IMR-90 (cell line): ENCODE measurements at regions not wholly inside any gene's neighbourhood (a gene's known extent, or its start where the extent isn't known, plus 50 kb on each side); places are given as distances from the start of the nearest gene placed in this dataset.

Experiments used
- ATAC-seq: fragments of 200-7000 bp; cut with Tn5 transposase; 2 replicates; pipeline ENCODE4 v1.9.1; 2020; ENCODE audit warnings: low read depth, mild to moderate bottlenecking, moderate library complexity
- BruUV-seq: library from RNA; stranded (reverse); fragments of 400-500 nt; replicated peaks from 2 replicates; lab custom pipeline; 2021; lab: Mats Ljungman, UMichigan
- CTCF ChIA-PET: fragments of 300-600 bp; formaldehyde crosslinking; extraction: SDS; loops from one replicate; lab custom pipeline; 2021; ENCODE audit warnings: antibody characterized with exemption; lab: Yijun Ruan, JAX
- POLR2A ChIA-PET: fragments of 300-600 bp; sonication (Branson Sonifier 250); formaldehyde crosslinking; loops from one replicate; lab custom pipeline; 2022; ENCODE audit warnings: antibody characterized with exemption; ENCODE audit not compliant: unreplicated experiment; lab: Charles Lee
- DNase-seq: peaks from one replicate; pipeline ENCODE4 v3.0.0; 2013
- H2AFZ ChIP-seq: replicated peaks from 2 replicates; pipeline ENCODE3; 2013; ENCODE audit warnings: low read length, mild to moderate bottlenecking; ENCODE audit not compliant: poor library complexity
- H2AK5ac ChIP-seq: 2 replicates; pipeline ENCODE4 v1.6.1; 2013; ENCODE audit warnings: low read depth, low read length, inconsistent platforms
- H2AK9ac ChIP-seq: replicated peaks from 2 replicates; pipeline ENCODE3; 2013; ENCODE audit warnings: mild to moderate bottlenecking, low read depth, low read length, moderate library complexity; ENCODE audit not compliant: poor library complexity
- H2BK120ac ChIP-seq: 2 replicates; pipeline ENCODE4 v1.6.1; 2013; ENCODE audit warnings: low read depth, low read length, inconsistent platforms
- H2BK15ac ChIP-seq: 3 replicates; pipeline ENCODE4 v1.6.1; 2013; ENCODE audit warnings: low read depth, low read length, inconsistent platforms
- H2BK20ac ChIP-seq: 2 replicates; pipeline ENCODE4 v1.6.1; 2013; ENCODE audit warnings: low read depth, mild to moderate bottlenecking, inconsistent platforms, low read length, moderate library complexity
- H2BK5ac ChIP-seq: 2 replicates; pipeline ENCODE4 v1.6.1; 2013; ENCODE audit warnings: mild to moderate bottlenecking, low read depth, low read length, inconsistent platforms; ENCODE audit not compliant: poor library complexity, severe bottlenecking
- H3K14ac ChIP-seq: replicated peaks from 2 replicates; pipeline ENCODE4 v1.6.1; 2013; ENCODE audit warnings: low read depth, low read length, inconsistent platforms
- H3K18ac ChIP-seq: 2 replicates; pipeline ENCODE4 v1.6.1; 2013; ENCODE audit warnings: low read depth, low read length, control low read depth
- H3K23ac ChIP-seq: 2 replicates; pipeline ENCODE4 v1.6.1; 2013; ENCODE audit warnings: low read depth, low read length, inconsistent platforms
- H3K27ac ChIP-seq: 2 replicates; pipeline ENCODE4 v1.5.1; 2013; ENCODE audit warnings: mild to moderate bottlenecking, control low read depth, low read length; ENCODE audit not compliant: insufficient read depth
- H3K27me3 ChIP-seq: 2 replicates; pipeline ENCODE4 v1.6.1; 2013; ENCODE audit warnings: low read length; ENCODE audit not compliant: control insufficient read depth, insufficient read depth
- H3K36me3 ChIP-seq: 2 replicates; pipeline ENCODE4 v1.6.1; 2013; ENCODE audit warnings: low read length, mixed read lengths; ENCODE audit not compliant: control insufficient read depth, insufficient read depth
- H3K4ac ChIP-seq: 2 replicates; pipeline ENCODE4 v1.6.1; 2013; ENCODE audit warnings: low read depth, low read length, inconsistent platforms
- H3K4me1 ChIP-seq: 2 replicates; pipeline ENCODE4 v1.6.1; 2013; ENCODE audit warnings: low read length, mixed read lengths; ENCODE audit not compliant: control insufficient read depth, insufficient read depth
- H3K4me2 ChIP-seq: 2 replicates; pipeline ENCODE4 v1.6.1; 2013; ENCODE audit warnings: low read depth, mild to moderate bottlenecking, control low read depth, low read length, moderate library complexity
- H3K4me3 ChIP-seq: 2 replicates; pipeline ENCODE4 v1.5.1; 2013; ENCODE audit warnings: low read depth, mild to moderate bottlenecking, control low read depth, low read length, moderate library complexity; ENCODE audit not compliant: insufficient read depth
- H3K56ac ChIP-seq: 2 replicates; pipeline ENCODE4 v1.6.1; 2013; ENCODE audit warnings: low read length, inconsistent platforms; ENCODE audit not compliant: insufficient read depth; ENCODE audit errors: extremely low read depth
- H3K79me1 ChIP-seq, 2 experiments: 2 replicates each; pipeline ENCODE4 v1.6.1; 2013; ENCODE audit warnings: low read length in 2 of 2, inconsistent platforms in 1 of 2, low read depth in 1 of 2
- H3K9ac ChIP-seq: 2 replicates; pipeline ENCODE4 v1.6.1; 2013; ENCODE audit warnings: low read depth, low read length, control low read depth
- H3K9me1 ChIP-seq: 2 replicates; pipeline ENCODE4 v1.6.1; 2013; ENCODE audit warnings: low read length, inconsistent platforms; ENCODE audit not compliant: insufficient read depth
- H3K9me3 ChIP-seq: 2 replicates; pipeline ENCODE4 v1.6.1; 2013; ENCODE audit warnings: low read length; ENCODE audit not compliant: control insufficient read depth, insufficient read depth
- H4K20me1 ChIP-seq: 2 replicates; pipeline ENCODE4 v1.6.1; 2013; ENCODE audit warnings: low read length, inconsistent platforms; ENCODE audit not compliant: insufficient read depth
- H4K5ac ChIP-seq: 2 replicates; pipeline ENCODE4 v1.6.1; 2013; ENCODE audit warnings: mild to moderate bottlenecking, low read depth, low read length, control low read depth
- H4K8ac ChIP-seq, 2 experiments: 2 replicates each; pipeline ENCODE4 v1.6.1; 2013; ENCODE audit warnings: low read depth in 2 of 2, low read length in 2 of 2, control low read depth in 1 of 2, inconsistent platforms in 1 of 2
- H4K91ac ChIP-seq: 2 replicates; pipeline ENCODE4 v1.6.1; 2013; ENCODE audit warnings: low read depth, low read length, inconsistent platforms; ENCODE audit not compliant: insufficient read depth
- BHLHE40 ChIP-seq: fragments of 150-350 bp; IDR thresholded peaks from 2 replicates; pipeline ENCODE4 v1.6.1; 2016; ENCODE audit warnings: mild to moderate bottlenecking, low read depth, low read length
- CEBPB ChIP-seq: IDR thresholded peaks from 2 replicates; pipeline ENCODE4 v1.6.1; 2012; ENCODE audit warnings: low read depth, low read length, improper control_type of control experiment
- CHD1 ChIP-seq: IDR thresholded peaks from 2 replicates; pipeline ENCODE4 v1.6.1; 2012; ENCODE audit warnings: low read depth, low read length, improper control_type of control experiment
- CTCF ChIP-seq: conservative IDR thresholded peaks from 2 replicates; pipeline ENCODE4 v1.5.1; 2012; ENCODE audit warnings: mild to moderate bottlenecking, low read depth, low read length, improper control_type of control experiment
- ELK1 ChIP-seq: fragments of 150-350 bp; IDR thresholded peaks from 2 replicates; pipeline ENCODE4 v1.6.1; 2016; ENCODE audit warnings: low read depth, mild to moderate bottlenecking, low read length, moderate library complexity, borderline replicate concordance
- FOS ChIP-seq: fragments of 150-350 bp; IDR thresholded peaks from 2 replicates; pipeline ENCODE4 v1.6.1; 2016; ENCODE audit warnings: low read depth, low read length
- MAFK ChIP-seq: IDR thresholded peaks from 2 replicates; pipeline ENCODE4 v1.6.1; 2012; ENCODE audit warnings: low read depth, low read length, improper control_type of control experiment
- MAZ ChIP-seq: IDR thresholded peaks from 2 replicates; pipeline ENCODE4 v1.6.1; 2012; ENCODE audit warnings: low read depth, mild to moderate bottlenecking, low read length, improper control_type of control experiment, moderate library complexity, borderline replicate concordance
- MXI1 ChIP-seq: IDR thresholded peaks from 2 replicates; pipeline ENCODE4 v1.6.1; 2012; ENCODE audit warnings: low read depth, mild to moderate bottlenecking, low read length, moderate library complexity, borderline replicate concordance
- NFE2L2 ChIP-seq: fragments of 150-350 bp; IDR thresholded peaks from 2 replicates; pipeline ENCODE4 v1.6.1; 2016; ENCODE audit warnings: low read depth, mild to moderate bottlenecking, low read length
- RCOR1 ChIP-seq: IDR thresholded peaks from 2 replicates; pipeline ENCODE4 v1.6.1; 2012; ENCODE audit warnings: mild to moderate bottlenecking, low read length, improper control_type of control experiment; ENCODE audit not compliant: insufficient replicate concordance
- SMC3 ChIP-seq: fragments of 150-350 bp; IDR thresholded peaks from 2 replicates; pipeline ENCODE4 v1.6.1; 2016; ENCODE audit warnings: low read depth, mild to moderate bottlenecking, antibody characterized with exemption, low read length, moderate library complexity
- WGBS, 2 experiments: methylation state at CpG; one replicate each; pipeline versions ENCODE4 v1.1.5 to v1.1.7; 2013; ENCODE audit warnings: missing lambda C conversion rate in 2 of 2; ENCODE audit not compliant: insufficient read length in 1 of 2; ENCODE audit errors: extremely low coverage in 2 of 2; 5-methylcytosine and 5-hydroxymethylcytosine counted together
- dilution Hi-C: fragments of 300-500 bp; cut with HindIII; formaldehyde crosslinking; loops from one replicate; pipeline ENCODE4 v1.14.3; 2018; ENCODE audit warnings: low sequenced_read_pairs; ENCODE audit not compliant: unreplicated experiment
- in situ Hi-C: fragments of 300-500 bp; cut with MboI; formaldehyde crosslinking; loops from 3 replicates; pipeline ENCODE4 v1.14.3; 2019; ENCODE audit warnings: low sequenced_read_pairs, inconsistent platforms, mixed read lengths
- intact Hi-C: fragments of 100-400 bp; cut with micrococcal nuclease; formaldehyde crosslinking; loops from 2 replicates; pipeline ENCODE4 v1.10.0; 2022
- TF ChIP-seq, protein P1 (sequence below): fragments of 150-350 bp; IDR thresholded peaks from 2 replicates; pipeline ENCODE4 v1.6.1; 2017; ENCODE audit warnings: mild to moderate bottlenecking, antibody characterized with exemption, low read length, low read depth

DNA sequence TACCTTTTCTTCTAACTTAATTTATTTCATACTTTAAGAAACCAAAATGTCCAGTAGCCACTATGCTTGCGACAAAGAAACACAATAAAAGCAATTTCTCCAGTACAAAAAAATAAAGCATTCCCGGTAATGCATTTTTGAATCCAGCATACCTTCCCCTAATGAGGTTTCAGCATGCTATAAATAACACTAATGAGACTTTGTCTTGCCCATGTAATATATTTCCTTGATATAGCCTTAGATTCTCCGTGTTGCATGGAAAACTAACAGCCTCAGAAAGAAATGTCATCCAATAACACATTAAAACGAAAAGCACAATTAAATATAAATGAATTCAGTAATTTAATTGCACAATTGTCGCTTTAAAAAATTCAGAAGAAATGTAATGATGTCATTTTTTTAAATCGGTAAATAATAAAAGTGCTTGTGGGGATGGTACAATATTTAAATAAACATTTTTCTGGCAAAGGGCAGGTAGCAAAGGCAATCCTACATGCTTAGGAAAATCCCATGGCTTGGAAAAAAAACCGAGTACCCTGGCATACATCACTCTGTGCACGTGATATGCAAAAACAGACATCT lies 225.2 kb upstream of the PPARGC1A start:
- POLR2A ChIA-PET, result no interaction called here
- no peak overlapping the region for H3K14ac ChIP-seq
- no peaks in the 10 kb centered on the region for H3K9me3 ChIP-seq
- 100% methylated on average over 1 of the region's 8 CpGs; no CpG with 5 or more reads in 1 of the 2 experiments for WGBS, 2 experiments
- H3K4me1 ChIP-seq, result peaks cover 2% of the 10 kb centered on the region; the same call in 1 of the 2 replicates
- no peak overlapping the region for H3K56ac ChIP-seq
- no peaks in the 10 kb centered on the region for H4K20me1 ChIP-seq
- no peak overlapping the region for H3K4ac ChIP-seq
- H2BK20ac ChIP-seq, result no peak overlapping the region
- H4K91ac ChIP-seq, result no peak overlapping the region
- no peak overlapping the region for H3K18ac ChIP-seq
- no peaks in the 10 kb centered on the region for H3K27me3 ChIP-seq
- H3K4me3 ChIP-seq, result no peak overlapping the region
- no peak overlapping the region for H3K27ac ChIP-seq
- no peak overlapping the region for H4K8ac ChIP-seq
- no peaks in the 10 kb centered on the region for H3K36me3 ChIP-seq
- H2AK9ac ChIP-seq, result no peak overlapping the region
- no peak for TF ChIP-seq FOS
- no peak for TF ChIP-seq MAZ
- TF ChIP-seq CHD1, result no peak
- TF ChIP-seq SMC3, result no peak
- no peak for TF ChIP-seq ELK1
- no peak for TF ChIP-seq CEBPB
- no peak for TF ChIP-seq MXI1
- TF ChIP-seq RCOR1, result no peak
- no peak for TF ChIP-seq CTCF
- TF ChIP-seq NFE2L2, result no peak
- no peak for TF ChIP-seq MAFK
- TF ChIP-seq, protein P1, sequence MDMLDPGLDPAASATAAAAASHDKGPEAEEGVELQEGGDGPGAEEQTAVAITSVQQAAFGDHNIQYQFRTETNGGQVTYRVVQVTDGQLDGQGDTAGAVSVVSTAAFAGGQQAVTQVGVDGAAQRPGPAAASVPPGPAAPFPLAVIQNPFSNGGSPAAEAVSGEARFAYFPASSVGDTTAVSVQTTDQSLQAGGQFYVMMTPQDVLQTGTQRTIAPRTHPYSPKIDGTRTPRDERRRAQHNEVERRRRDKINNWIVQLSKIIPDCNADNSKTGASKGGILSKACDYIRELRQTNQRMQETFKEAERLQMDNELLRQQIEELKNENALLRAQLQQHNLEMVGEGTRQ, result no peak
- no peak for TF ChIP-seq BHLHE40
- H2AFZ ChIP-seq, result no peak overlapping the region
- H3K9me1 ChIP-seq, result no peaks in the 10 kb centered on the region
- no peak overlapping the region for H2BK15ac ChIP-seq
- CTCF ChIA-PET, result no interaction called here
- H2AK5ac ChIP-seq, result no peak overlapping the region
- H3K23ac ChIP-seq, result no peak overlapping the region
- H3K4me2 ChIP-seq, result no peak overlapping the region
- no peaks in the 10 kb centered on the region for H3K79me1 ChIP-seq
- in situ Hi-C loops (no loop called here), dilution Hi-C loops (no loop called here), intact Hi-C loops (no loop called here)
- BruUV-seq, result no TSS peak
- H4K5ac ChIP-seq, result no peak overlapping the region
- DNase-seq (no peak), ATAC-seq (no peak)
- no peak overlapping the region for H2BK5ac ChIP-seq
- no peak overlapping the region for H3K9ac ChIP-seq
- H2BK120ac ChIP-seq, result no peak overlapping the region
